ENCODE measurements at regions not wholly inside any gene's neighbourhood (a gene's known extent, or its start where the extent isn't known, plus 50 kb on each side); places are given as distances from the start of the nearest gene placed in this dataset.

DNA sequence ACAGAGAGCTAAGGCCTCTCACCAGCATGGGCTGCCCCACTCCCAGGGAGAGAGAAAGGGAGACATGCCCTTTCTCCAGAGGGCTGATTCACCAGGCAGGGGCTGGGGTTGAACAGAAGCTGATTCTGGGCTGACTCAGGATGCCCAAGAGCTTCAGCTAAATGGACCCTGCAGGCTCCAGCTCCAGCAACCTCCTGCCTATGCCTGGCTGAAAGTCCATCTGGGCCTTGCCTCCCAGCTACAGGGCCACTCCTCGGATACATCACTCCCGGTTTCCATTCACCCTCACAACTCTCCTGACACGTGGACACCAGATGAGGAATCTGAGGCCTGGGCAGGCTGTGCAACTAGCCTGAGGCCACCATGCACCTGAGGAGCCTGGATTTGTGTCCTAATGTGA is 215.5 kb downstream of the BUD13 start:
- DNase-seq (ENCODE audit: low read depth in 2 of 2), result no peak

DNA sequence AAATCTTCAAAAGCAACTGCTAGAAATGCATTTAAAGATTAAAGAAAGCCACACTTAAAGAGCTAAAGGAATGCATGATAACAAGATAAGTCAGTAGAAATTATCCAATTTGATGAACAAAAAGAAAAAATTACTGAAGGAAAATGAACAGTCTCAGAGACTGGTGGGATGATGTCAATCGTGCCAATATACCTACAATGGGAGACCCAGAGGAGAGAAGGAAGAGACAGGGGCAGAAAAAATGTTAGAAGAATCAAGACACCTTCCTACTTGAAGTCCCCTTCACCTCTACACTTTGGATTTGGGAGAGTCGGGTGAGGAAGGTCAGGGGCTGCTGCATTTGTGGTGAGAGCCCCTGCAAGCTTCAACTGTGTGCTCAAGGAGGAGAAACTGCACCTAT is 216.3 kb downstream of the BUD13 start:
- no peak for DNase-seq (ENCODE audit: low read depth in 2 of 2)

DNA sequence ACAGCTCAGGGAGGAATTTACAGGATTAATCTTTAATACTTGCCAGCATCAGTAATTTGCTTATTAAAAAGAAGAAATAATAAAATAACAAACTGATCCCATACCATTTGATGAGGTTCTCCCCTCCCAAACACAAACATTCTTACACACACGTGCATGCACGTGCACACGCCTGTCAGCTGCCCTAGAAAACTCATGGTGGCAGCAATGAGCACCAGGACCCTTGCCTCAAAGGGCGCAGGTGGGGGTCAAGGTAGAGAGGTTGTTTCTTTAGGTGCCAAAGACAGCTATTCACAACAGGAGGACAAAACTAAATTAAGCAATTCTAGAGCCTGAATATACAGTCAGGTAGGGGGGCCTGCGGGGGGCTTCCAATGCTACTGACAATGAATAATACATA is 219.3 kb downstream of the BUD13 start:
- no peak for DNase-seq (ENCODE audit: low read depth in 2 of 2)

DNA sequence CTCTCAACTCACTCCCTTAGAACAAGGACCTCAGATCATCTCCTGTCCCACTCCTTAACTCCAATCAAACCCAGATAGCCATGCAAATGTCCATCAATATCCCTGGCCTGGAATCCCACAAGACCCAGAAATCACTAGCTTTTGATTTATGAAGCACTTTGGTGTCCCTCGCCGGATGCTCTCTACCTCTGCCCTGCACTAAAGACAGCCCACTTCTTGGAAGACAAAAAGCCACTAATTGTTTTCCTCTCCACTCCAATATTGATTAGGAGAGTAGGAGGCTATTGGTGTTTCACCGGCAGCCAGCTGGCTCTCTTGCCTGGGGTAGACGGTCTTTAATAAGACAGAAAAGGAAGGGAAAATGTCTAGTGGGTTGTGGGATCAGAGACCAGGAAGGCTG is 221.2 kb downstream of the BUD13 start:
- no peak for DNase-seq (ENCODE audit: low read depth in 2 of 2)

DNA sequence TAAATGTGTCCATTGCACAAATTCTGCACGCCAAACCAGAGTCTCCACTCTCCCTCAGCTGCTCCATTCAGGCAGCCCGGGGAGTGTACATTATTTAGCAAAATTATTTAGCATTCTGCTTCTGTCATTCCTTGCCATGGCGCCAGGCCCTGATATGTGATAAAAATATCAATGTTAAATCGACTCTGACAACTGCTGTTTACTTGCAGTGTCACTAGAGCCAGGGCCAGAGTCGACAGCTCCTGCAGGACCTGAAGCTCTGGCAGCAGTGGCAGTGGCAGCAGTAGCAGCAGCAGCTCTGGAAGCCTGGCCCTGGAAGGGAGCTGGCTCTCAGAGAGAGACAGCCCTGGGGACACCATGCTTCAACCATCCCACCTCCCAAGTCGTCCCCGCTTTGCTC is 224.5 kb downstream of the BUD13 start:
- no peak for DNase-seq (ENCODE audit: low read depth in 2 of 2)

DNA sequence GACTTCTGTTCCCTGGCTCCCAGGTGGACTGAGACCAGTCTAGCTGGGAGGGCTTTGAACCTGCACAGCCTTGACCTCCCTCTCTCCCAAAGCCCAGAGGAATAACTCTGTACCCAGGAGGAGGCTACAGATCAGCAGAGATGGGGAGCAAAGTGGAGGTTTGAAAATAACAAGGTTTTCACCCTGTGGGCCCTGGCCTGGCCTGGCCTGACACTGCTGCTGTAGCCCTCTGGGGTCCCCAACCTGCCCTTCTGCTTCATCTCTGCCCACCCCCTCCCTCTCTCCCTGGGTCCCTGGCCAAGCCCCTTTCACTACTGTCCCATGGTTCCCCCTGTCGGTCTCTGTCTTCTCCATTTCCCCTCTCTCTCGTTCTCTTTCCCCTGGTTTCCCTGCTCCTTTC is 225.2 kb downstream of the BUD13 start:
- DNase-seq (ENCODE audit: low read depth in 2 of 2), result no peak

DNA sequence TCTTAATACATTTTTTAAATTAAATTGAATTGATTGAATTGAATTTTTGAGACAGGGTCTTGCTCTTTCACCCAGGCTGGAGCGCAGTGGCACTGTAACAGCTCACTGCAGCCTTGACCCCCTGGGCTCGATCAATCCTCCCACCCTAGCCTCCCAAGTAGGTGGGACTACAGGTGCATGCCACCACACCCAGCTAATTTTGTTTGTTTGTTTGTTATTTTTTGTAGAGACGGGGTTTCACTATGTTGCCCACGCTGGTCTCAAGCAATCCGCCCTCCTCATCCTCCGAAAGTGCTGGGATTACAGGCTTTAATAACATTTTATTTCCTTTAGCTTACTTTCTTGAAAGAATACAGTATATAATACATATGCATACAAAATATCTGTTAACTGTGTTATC is 226.9 kb downstream of the BUD13 start:
- DNase-seq (ENCODE audit: low read depth in 2 of 2), result no peak

DNA sequence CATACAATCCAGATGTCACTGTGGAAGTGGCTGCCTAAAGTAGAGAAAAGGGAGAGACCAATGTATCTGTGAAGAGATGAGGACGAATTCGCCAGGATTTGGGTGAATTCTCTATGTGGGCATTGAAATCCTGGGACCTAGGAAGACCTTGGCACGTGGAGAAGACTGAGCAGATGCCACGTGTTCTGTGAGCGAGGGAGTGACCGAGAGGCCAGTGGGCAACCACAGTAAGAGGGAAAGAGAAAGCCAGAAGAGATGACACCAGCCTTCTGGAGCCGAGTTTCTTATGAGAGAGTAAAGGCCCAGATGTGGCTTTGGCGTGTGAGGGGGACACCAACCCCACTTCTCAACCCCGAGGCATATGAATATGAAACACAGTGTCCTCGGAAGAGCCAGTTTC is 228.1 kb downstream of the BUD13 start:
- DNase-seq (ENCODE audit: low read depth in 2 of 2), result no peak

DNA sequence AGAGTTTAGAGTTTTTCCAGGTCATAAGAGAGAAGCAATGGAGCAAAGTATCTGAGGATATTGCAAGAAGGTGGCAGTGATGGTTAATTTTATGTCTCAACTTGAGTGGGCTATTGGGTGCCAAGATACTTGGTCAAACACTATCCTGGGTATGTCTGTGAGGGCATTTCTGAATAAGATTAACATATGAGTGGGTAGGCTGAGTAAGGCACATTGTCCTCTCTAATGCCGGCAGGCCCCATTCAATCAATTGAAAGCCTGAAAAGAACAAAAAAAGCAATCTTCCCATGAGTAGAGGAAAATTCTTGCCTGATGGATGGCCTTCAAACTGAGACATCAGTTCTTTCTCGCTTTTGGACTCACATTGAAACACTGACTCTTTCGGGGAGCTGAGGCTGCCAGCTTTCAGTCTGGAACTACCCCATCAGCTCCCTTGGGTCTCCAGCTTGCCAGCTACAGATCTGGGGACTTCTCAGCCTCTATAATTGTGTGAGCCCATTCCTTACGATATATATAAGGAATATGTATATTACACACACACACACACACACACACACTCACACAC is 228.8 kb downstream of the BUD13 start:
- DNase-seq (ENCODE audit: low read depth in 2 of 2), result no peak

DNA sequence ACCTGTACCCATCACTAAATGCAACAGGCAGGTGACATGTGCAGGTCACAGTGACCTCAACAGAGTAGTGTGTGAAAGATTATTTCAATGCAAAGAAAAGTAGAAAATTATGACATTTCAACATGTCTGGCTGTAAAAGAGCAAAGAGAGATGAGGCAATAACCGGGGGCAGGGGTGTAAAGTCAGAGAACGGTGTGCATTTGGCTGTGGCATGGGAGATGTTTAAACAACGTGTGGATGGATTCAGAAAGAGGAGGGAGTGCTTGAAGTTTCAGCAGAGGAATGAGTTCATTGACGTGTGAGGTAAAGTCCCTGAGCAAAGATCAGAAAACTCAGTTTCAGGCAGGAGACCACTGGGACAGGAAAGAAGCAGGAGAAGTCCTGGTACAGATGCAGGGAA is 229.7 kb downstream of the BUD13 start:
- no peak for DNase-seq (ENCODE audit: low read depth in 2 of 2)

DNA sequence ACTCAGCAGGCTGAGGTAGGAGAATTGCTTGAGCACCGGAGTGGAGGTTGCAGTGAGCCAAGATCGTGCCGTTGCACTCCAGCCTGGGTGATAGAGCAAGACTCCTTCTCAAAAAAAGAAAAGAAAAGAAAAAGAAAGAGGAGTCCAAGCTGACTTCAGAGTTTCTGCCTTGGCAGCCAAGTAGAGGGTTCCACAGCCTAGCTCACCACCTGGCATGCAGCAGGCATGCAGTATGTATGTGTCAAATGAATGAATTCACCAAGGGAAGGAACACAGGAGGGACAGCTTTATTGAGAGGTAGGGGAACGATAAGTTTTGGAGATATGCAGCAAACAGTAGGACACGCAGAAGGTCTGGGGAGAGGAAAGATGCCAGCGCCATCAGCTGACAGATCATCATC is 230.4 kb downstream of the BUD13 start:
- DNase-seq (ENCODE audit: low read depth in 2 of 2), result no peak

DNA sequence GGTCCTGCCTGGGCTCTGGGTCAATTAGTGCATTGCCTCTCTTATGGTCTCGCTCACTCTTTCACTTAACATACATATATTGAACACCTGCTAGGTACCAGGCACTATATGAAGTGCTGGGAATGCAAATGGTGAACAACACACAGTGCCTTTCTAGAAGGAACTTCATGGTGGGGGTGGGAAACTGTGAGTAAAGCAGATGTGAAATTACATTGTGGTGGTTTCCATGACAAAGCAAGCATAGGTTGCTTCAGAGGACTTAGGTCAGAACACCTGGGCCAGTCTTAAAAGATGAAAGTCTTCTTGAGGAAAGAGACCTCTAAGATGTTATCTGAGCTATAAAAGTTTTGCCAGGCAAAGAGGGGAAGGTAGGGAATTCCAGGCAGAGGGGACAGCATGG is 231.3 kb downstream of the BUD13 start:
- no peak for DNase-seq (ENCODE audit: low read depth in 2 of 2)

DNA sequence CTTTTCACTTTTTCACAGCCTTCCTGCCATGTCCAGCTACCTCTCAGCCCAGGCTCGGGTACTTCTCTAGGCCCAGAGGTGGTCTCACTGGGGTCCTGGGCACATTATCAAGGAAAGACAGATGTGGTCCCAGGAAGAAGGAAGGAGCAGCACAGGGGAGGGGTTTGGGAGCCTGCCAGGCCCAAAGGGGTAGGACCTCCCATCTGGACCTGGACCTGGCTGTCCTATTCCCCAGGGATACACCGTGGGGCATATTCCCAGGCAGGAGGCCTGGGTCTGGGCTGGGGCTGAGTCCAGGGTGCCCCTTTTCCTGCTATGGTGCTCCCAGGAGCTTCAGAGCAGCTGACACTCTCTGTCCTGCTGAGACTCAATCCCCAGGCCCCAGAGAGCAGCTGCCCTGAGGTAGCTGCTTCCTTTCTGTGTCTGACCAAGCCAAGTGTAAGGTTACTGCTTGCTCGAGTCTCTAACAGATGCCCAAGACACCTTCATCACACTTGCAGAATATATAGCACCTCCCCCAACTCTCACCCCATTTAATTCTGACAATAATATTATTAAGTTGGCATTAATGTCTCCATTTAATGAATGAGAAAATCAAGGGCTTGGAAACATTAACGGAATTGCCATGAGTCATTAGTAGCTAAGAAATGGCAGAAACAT is 232.0 kb downstream of the BUD13 start:
- DNase-seq (ENCODE audit: low read depth in 2 of 2), result no peak

DNA sequence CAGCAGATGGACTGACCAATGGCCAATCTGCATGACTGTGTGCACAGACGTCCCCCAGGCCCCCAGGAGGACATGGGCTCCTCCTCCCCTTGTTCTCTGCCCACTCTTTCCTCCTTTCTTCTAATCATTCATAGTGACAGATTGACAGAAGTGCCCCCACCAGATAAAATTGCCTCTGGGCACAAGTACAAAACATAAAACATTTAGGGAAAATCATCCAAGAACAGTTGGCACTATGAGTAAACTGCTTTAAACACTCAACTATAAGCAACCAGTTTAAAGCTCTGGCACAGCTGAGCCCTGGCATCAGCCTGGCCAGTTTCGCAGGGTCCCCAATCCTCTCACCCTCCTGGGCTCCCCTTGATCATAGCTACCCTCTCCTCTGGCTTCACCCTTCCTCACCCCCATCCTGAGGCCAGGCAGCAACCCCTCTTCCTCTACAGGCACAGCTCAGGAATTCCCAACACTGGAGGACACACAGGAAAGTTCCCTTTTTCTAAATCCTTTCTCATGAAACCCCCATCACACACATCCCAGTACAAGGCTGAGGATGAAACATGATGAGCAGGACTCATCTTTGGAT is 232.9 kb downstream of the BUD13 start:
- DNase-seq (ENCODE audit: low read depth in 2 of 2), result no peak

DNA sequence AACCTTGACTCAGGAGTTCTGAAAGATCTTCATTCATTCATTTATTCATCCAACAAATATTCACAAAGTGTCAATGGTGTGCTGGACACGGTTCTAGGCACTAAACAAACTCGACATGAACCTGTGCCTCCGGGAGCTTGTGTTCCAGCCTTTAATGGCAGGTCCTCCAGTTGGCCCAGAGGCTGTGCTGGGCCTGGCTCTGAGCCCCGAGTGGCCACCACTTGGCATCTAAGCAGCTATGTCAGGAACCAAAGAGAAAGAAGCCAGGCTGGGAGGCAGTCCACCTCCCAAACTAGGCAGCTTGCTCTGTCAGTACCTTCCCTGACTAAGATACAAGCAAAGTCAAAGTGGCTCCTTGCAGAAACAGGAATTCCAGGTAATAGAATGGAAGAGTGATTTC is 233.6 kb downstream of the BUD13 start:
- no peak for DNase-seq (ENCODE audit: low read depth in 2 of 2)

DNA sequence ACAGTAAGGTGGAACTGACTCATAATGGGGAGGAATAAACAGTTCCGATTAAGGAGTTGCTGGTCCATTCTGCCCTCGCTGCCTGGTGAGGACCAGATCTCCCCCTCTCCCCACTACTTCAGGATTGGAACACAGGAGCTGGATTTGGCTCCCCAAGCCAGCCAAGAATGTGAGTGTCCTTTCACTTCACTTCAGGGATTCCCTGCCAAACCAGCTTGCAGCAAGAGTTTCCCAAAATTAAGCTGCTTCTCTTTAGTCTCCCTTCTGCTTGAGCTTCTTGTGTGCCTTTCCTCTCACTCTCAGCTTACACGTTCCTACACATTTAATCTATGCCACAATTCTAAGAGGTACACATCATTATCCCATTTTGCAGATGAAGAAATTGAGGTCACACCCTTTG is 234.1 kb downstream of the BUD13 start:
- no peak for DNase-seq (ENCODE audit: low read depth in 2 of 2)

DNA sequence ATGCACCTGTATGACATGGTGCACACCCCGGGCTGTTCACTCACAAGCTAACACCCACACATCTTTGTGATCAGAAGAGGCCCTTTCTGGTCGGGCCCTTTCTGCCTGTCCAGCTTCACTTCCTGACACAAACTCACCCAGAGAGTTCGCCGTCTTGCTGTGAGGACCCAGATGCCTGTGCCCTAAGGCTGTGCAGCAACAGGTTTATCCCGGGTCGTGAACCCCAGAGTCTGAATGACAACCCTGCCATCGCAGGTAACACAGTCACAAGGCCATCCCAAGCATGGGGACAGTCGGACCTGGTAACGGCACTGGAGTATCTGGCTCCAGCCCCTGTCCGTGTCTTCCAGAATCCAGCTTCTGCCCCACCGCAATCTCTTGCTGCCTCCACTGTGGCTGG is 235.1 kb downstream of the BUD13 start:
- no peak for DNase-seq (ENCODE audit: low read depth in 2 of 2)

DNA sequence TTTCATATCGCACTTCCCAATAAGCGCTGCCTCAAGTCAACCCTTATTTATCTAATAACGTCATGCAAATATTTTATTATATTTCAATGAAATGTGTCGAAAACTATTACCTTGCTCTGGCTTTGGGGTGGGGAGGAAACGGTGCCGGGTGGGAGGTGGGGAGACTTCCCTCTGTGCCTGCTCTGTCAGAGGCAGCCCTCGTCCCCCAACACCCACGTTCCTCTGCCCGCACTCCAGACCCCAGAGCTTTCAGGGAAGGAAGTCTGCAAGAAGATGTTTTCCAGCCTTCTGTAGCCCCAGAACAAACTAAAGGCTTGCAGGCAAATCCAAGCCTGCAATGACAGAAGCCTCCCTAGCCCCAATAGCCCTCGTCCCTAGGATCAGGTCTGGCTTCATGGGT is 235.7 kb downstream of the BUD13 start:
- DNase-seq (ENCODE audit: low read depth in 2 of 2), result no peak

DNA sequence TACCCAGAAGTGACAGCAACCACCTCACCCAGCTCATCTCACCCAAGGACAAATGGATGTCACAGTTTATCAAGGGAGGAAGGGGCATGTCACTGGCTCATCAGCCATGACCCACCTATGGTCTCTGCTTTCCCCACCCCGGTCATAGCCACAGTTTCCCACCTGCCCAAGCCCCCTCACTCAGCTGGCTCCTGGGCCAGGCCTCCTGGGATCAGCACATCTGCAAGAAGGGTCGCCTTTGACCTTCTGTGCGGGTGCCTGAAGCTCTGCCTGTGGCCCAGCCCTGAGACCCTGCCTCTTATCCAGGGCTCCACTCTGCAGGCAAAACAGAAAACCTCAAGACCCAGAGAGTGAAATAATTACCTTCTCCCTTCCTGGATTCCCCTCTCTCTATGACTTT is 236.4 kb downstream of the BUD13 start:
- no peak for DNase-seq (ENCODE audit: low read depth in 2 of 2)

DNA sequence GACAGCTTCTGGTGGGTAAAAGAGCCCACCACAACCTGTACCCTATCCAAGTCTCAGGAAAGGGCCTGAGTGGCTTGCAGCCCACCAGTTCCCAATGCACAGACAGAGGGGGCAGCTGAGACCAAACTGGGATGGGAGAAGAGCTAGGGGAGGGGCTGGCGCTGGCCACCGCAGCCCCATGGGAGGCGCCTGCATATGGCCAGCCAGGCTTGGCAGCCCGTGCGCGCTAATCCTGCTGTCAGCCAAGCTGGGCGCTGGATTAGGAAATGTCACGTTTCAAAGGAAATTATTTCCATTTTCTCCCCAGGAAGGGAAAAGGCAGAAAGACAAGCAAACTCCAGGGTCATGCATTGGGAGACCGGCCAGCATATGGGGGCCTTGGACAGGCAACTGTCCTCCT is 236.8 kb downstream of the BUD13 start:
- DNase-seq (ENCODE audit: low read depth in 2 of 2), result no peak

DNA sequence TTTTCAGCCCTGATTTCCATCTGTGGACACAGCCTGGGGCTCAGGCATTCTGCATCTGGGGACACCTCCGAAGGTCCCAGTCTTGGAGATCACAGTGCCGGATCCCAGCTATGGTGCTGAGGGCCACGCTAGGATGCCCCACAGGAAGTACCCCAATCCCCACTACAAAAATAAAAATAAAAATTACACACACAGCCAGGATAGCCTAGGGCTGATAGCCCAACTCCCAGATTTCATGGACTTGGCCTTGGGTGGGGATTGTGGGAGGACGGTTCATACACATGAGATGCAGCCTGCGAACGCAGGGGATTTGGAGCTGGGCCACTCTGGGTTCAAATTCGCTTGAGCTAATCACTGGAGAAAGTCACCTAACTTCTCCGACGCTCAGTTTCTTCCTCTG is 237.7 kb downstream of the BUD13 start:
- no peak for DNase-seq (ENCODE audit: low read depth in 2 of 2)

DNA sequence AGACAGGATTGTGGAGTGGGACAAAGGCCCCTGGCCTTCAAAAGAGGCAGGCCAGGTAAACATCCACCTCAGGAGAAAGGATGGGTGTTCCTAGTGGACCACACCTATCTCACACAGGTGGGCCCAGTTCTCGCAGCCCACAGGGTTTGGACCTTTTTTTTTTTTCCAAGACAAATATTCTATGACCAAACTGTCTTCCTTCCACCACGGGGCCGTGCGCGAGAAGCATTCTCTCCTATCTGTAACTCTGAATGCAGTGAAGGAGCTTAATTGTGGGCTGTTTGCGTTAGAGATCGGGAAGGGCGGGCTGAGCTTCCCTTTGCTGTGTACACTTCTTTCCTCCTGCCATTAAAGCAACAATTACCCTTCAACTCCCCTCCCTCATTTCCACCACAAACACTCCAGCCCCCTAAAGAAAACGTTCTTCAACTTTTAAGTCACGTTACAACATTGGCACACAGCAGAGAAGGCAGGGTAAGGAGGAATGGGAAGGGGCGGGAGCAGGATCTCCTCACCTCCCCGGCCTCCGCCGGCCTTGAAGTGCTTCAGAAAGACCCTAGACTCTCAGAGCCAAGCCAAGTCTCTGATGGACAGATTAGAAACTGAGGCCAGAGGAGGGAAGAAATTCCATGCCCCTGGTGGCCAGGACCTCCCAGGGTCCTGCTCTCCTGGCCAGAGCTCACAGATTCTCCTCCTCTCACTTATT is 238.4 kb downstream of the BUD13 start:
- DNase-seq (ENCODE audit: low read depth in 2 of 2), result no peak

DNA sequence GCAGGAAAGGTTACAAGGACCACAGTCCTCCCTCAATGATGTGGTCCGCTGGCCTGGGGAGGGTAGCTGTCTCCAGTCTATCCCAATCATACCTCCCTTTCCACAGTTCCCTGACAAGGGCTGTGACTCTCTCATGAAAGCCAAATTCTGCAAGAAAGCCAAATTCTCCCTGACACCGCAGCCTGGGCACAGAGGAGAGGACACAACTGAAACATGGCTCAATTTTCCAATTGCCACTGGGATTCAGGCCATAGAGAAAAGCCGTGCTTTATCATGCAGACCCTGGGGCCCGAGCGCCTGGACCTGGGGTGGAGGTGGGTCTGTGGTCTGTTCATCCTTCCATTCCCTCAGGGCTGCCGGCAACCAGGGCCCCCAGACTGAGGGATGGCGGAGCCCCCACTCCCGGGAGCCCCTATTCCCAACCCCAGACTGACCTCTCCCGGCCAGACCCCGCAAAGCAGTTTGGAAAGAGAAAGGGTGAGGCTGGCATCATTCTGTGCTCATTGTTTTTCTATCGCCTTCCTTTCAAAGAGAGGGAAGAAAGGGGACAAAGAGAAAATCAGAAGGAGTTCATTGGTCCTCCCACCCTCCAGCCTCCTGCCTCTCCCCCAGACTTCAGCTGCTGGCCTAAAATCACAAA is 239.5 kb downstream of the BUD13 start:
- no peak for DNase-seq (ENCODE audit: low read depth in 2 of 2)
